ENCODE measurements at regions not wholly inside any gene's neighbourhood (a gene's known extent, or its start where the extent isn't known, plus 50 kb on each side); places are given as distances from the start of the nearest gene placed in this dataset.

DNA sequence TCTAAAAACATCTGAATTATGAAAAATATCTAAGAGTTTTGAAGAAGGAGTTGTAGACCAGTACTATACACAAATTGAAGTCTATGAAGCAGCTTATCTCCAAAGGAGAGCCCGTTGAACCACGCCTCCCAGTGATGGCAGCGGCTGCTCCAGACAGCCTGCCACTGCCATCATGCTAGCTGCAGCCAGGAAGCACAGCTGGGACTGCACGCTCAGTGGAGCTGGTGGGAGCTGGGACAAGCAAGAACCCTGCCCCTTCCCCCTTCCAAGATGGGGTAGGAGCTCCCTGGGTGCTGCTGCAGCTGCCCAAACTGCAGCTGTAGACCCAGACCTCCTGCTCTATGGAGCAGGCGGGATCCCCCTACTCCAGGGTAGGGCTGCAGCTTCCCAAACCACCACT is 124.7 kb upstream of the SPATS2L start:
- TF ChIP-seq, protein P1, sequence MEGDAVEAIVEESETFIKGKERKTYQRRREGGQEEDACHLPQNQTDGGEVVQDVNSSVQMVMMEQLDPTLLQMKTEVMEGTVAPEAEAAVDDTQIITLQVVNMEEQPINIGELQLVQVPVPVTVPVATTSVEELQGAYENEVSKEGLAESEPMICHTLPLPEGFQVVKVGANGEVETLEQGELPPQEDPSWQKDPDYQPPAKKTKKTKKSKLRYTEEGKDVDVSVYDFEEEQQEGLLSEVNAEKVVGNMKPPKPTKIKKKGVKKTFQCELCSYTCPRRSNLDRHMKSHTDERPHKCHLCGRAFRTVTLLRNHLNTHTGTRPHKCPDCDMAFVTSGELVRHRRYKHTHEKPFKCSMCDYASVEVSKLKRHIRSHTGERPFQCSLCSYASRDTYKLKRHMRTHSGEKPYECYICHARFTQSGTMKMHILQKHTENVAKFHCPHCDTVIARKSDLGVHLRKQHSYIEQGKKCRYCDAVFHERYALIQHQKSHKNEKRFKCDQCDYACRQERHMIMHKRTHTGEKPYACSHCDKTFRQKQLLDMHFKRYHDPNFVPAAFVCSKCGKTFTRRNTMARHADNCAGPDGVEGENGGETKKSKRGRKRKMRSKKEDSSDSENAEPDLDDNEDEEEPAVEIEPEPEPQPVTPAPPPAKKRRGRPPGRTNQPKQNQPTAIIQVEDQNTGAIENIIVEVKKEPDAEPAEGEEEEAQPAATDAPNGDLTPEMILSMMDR (IDR thresholded peaks at IDR 0.05; ENCODE audit: low read length): no peak
- no peak for TF ChIP-seq EZH2 (IDR thresholded peaks at IDR 0.05; ENCODE audit: borderline replicate concordance, low read length)

All from OCI-LY1 (cell line).